HG02981 (cell line): ENCODE measurements at regions not wholly inside any gene's neighbourhood (a gene's known extent, or its start where the extent isn't known, plus 50 kb on each side); places are given as distances from the start of the nearest gene placed in this dataset.

Experiments used
- ATAC-seq: cut with Tn5 transposase; IDR thresholded peaks from one replicate; pipeline ENCODE4 v1.9.1; 2021; ENCODE audit warnings: mild to moderate bottlenecking, moderate library complexity; ENCODE audit not compliant: unreplicated experiment

DNA sequence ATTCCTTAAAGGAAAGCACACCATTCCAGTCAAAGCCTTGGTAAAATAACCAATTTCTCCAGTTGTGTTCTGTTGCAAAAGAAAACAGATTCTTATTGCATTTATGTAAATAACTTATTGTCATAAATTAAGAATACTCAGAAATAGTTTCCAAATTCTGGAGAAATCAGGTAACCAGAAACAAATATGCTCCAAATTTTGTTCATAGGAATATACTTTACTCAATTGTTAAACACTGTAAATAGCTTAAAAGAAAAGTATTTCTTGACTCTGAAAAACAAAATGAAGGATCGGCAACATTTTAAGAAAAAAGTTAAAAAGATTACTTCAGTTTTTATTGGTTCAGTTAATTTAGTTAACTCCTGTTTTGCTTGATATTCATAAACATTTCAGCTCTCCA, 67.1 kb upstream of the PIK3CG start:
- ATAC-seq: no peak

GRCh38 chr7:106802589-106802988, 62.5 kb upstream of the PIK3CG start:
- ATAC-seq: no peak

GRCh38 chr7:106806556-106806955, 58.5 kb upstream of the PIK3CG start:
- ATAC-seq: no peak

DNA sequence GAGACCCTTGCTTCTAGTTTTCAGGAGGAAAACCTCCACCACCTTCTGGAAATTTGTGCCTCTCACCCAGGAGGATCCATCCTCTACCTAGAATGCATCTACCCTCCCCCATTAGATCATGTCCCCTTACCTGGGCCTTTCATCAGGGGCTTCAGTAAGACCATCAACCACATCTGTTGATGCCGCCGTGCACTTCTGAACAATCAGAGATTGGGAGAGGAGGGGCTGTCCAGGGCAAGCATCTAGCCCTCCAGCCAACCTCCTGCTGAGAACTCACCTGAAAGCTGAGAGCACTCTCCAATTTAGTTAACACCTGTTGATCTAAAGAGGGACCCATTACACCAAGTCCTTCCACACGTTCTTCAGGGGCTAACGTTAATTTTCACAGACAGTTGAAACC, 57.6 kb upstream of the PIK3CG start:
- ATAC-seq: no peak

DNA sequence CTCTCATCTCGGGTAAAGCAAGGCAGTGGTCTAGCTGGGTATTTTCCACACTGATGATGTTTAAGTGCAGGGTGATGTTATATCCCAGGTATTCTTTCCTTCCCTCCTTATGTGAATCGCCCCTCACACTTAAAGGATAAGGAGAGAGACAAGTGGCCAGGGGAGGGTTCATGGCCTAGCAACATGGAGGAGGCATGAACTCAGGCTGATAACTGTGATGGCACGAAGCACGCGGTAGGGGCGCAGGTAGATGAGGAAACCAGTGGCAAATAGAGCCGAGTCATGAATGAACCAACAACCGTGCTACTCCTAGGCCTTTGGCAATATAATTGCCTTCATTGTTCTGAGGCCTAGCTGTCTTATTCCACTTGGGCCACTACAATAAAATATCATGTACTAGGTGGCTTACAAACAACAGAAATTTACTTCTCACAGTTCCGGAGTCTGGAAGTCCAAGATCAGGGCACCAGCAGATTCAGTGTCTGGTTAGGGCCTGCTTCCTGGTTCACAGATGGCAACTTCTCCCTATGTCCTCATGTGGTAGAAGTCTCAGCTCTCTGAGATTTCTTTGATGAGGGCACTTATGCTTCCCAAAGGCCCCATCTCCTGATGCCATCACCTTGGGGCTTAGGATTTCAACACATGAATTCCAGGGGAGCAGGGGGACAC, 56.0 kb upstream of the PIK3CG start:
- no peak for ATAC-seq

- no peak for ATAC-seq
Measured at GRCh38 chr7:106811472-106811871, 53.6 kb upstream of the PIK3CG start.

GRCh38 chr7:106812027-106812643, 52.9 kb upstream of the PIK3CG start:
- ATAC-seq: no peak

DNA sequence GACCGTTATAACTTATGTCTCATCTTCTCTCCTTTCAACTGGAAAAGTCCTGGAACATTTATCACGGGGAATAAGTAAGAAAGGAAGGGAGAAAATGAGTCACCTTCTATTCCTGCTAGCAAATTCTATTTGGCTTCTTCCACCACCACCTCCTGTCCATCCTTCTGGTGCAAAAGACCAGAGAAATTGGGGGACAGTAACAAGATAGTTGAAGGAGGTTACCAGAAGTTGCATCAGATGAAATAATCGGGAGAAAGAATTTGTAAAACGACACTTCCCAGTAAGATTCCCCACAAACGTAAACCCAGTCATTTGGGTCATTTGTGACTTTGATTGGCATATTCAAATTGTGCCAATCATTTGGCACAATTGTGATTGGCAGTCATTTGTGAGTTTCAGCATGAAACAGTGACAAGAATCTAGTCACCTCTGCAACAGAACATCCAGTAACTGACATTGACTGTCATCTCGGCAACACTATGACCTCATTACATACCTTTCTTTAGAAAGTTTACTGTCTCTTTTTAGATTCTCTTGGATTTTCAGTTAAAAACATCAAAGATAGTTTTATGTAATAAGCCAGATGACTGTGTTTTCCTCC, 51.3 kb upstream of the PIK3CG start:
- no peak for ATAC-seq

DNA sequence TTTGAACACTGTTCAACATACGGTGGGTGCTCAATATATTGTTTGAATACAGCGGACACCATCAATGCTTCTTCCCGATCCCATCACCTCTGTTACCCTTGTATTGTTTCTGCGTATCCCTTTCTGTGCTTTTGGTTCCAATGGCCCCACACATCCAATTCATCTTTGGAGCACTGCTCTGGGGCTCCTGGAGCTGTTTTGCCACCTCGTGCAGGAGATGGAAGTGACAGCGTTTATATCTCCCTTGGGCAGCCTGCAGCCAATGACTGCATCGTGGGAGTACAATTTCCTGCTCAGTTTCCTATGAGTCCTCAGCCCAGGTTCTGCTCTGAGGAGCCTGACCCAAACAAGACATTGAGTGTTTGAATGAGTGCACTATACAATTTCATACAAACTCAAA, 50.2 kb upstream of the PIK3CG start:
- ATAC-seq: no peak
